Islet precursor cell (in vitro differentiated cells): ENCODE measurements at regions not wholly inside any gene's neighbourhood (a gene's known extent, or its start where the extent isn't known, plus 50 kb on each side); places are given as distances from the start of the nearest gene placed in this dataset.
A peak's percentile ranks its signal among the peaks of the same experiment; 100 is the strongest.

Source experiments
- DNase-seq: peaks from one replicate; pipeline ENCODE4 v3.0.0-alpha.2; 2018

GRCh38 chr4:138919094-138919936 lies 96.3 kb upstream of the NOCT start:
- DNase-seq: peak; percentile 93

- DNase-seq: no peak
Measured at GRCh38 chr4:138918169-138918869, 97.3 kb upstream of the NOCT start.

GRCh38 chr4:138916763-138917162 lies 98.8 kb upstream of the NOCT start:
- DNase-seq: no peak

GRCh38 chr4:138915756-138916155 lies 99.8 kb upstream of the NOCT start:
- no peak for DNase-seq

GRCh38 chr4:138912704-138913340 lies 102.8 kb upstream of the NOCT start:
- DNase-seq: no peak

GRCh38 chr4:138911909-138912703 lies 103.5 kb upstream of the NOCT start:
- DNase-seq: no peak

GRCh38 chr4:138910914-138911336 lies 104.7 kb upstream of the NOCT start:
- DNase-seq: peak; percentile 99

GRCh38 chr4:138910195-138910913 lies 105.2 kb upstream of the NOCT start:
- DNase-seq: no peak

- DNase-seq: no peak
Measured at GRCh38 chr4:138909587-138909986, 106.0 kb upstream of the NOCT start.

GRCh38 chr4:138908134-138908533 lies 107.4 kb upstream of the NOCT start:
- DNase-seq: no peak

- DNase-seq: no peak
Measured at GRCh38 chr4:138907174-138907573, 108.4 kb upstream of the NOCT start.

- DNase-seq: no peak
Measured at GRCh38 chr4:138904793-138905192, 110.8 kb upstream of the NOCT start.

GRCh38 chr4:138903185-138903584 lies 112.4 kb upstream of the NOCT start:
- no peak for DNase-seq

GRCh38 chr4:138902705-138903104 lies 112.9 kb upstream of the NOCT start:
- no peak for DNase-seq

GRCh38 chr4:138901177-138901576 lies 114.4 kb upstream of the NOCT start:
- no peak for DNase-seq

- no peak for DNase-seq
Measured at GRCh38 chr4:138899999-138900398, 115.6 kb upstream of the NOCT start.

GRCh38 chr4:138898282-138898681 lies 117.3 kb upstream of the NOCT start:
- DNase-seq: no peak

- peak; percentile 54 for DNase-seq
Measured at GRCh38 chr4:138897811-138898226, 117.8 kb upstream of the NOCT start.

GRCh38 chr4:138894709-138895108 lies 120.9 kb upstream of the NOCT start:
- DNase-seq: no peak

GRCh38 chr4:138894011-138894410 lies 121.6 kb upstream of the NOCT start:
- no peak for DNase-seq

GRCh38 chr4:138892483-138893407 lies 122.8 kb upstream of the NOCT start:
- no peak for DNase-seq
